K562 (cell line): ENCODE measurements at regions not wholly inside any gene's neighbourhood (a gene's known extent, or its start where the extent isn't known, plus 50 kb on each side); places are given as distances from the start of the nearest gene placed in this dataset.

Experiments used
- CBX5 ChIP-seq: IDR thresholded peaks from 2 replicates; pipeline ENCODE4 v1.6.1; 2014; ENCODE audit warnings: low read depth, borderline replicate concordance
- ELK1 ChIP-seq: sonication (generic); formaldehyde crosslinking; IDR thresholded peaks from 2 replicates; pipeline ENCODE4 v1.8.1; 2022; ENCODE audit warnings: missing genetic modification reagents
- MAZ ChIP-seq, 2 experiments: fragments of 450-650 bp in 1 of 2; sonication (generic) in 1 of 2; formaldehyde crosslinking; IDR thresholded peaks in 1 of 2; conservative IDR thresholded peaks in 1 of 2; 2 replicates each; pipeline versions ENCODE4 v1.4.0 to v1.5.0; 2020; ENCODE audit warnings: mild to moderate bottlenecking in 1 of 2, missing genetic modification reagents in 1 of 2
- USF1 ChIP-seq: sonication (generic); formaldehyde crosslinking; IDR thresholded peaks from 2 replicates; pipeline ENCODE4 v1.9.0; 2022; ENCODE audit warnings: mild to moderate bottlenecking, missing genetic modification reagents
- ZBTB12 ChIP-seq: fragments of 250-450 bp; sonication (Bioruptor Pico); IDR thresholded peaks from 2 replicates; pipeline ENCODE4 v1.4.0; 2020
- ZNF609 ChIP-seq: sonication (generic); formaldehyde crosslinking; IDR thresholded peaks from 2 replicates; pipeline ENCODE4 v1.8.1; 2023; ENCODE audit warnings: missing genetic modification reagents, mild to moderate bottlenecking, borderline replicate concordance

GRCh38 chr2:144890828-144891227 is 370.9 kb upstream of the ZEB2 start (continued):
- no peak for TF ChIP-seq MAZ (CRISPR knock-in tag; conservative IDR thresholded peaks at IDR 0.05 in 1 of 2, IDR thresholded peaks at IDR 0.05 in 1 of 2)
- TF ChIP-seq ZBTB12 = no peak
- TF ChIP-seq ZNF609 = no peak
- TF ChIP-seq USF1 (CRISPR knock-in tag) = peak; percentile 42; the same call in 1 of the 2 replicates
- TF ChIP-seq ELK1 (CRISPR knock-in tag) = no peak
- no peak for TF ChIP-seq CBX5
- TF ChIP-seq, all 486 proteins: peak for 48
